ENCODE measurements at regions not wholly inside any gene's neighbourhood (a gene's known extent, or its start where the extent isn't known, plus 50 kb on each side); places are given as distances from the start of the nearest gene placed in this dataset.

- H3K9ac ChIP-seq (ENCODE audit: insufficient read depth, low read length, poor library complexity, severe bottlenecking): no peak overlapping the region
- no peak for TF ChIP-seq CTCF (IDR thresholded peaks at IDR 0.05)
- no peak overlapping the region for H3K4me3 ChIP-seq (replicated peaks in 1 of 3; ENCODE audit: low read depth in 2 of 3, low read length in 3 of 3)
- Mint-ChIP-seq H3K9me3 (no peaks in the 10 kb centered on the region), H3K36me3 (no peaks in the 10 kb centered on the region), H3K27ac (no peak overlapping the region), H3K27me3 (ENCODE audit: low read depth in 3 of 3) (no peaks in the 10 kb centered on the region), H3K4me1 (peaks cover 12% of the 10 kb centered on the region), H3K4me3 (no peak overlapping the region)
- H3K4me1 ChIP-seq (ENCODE audit: control insufficient read depth in 1 of 2, insufficient read depth in 2 of 2, low read length in 2 of 2): peaks cover 10 to 22% of the 10 kb centered on the region in 2 donors
- H3K9me3 ChIP-seq (replicated peaks in 1 of 2; ENCODE audit: control insufficient read depth in 1 of 2, insufficient read depth in 1 of 2, low read length in 2 of 2): no peaks in the 10 kb centered on the region
- H3K4me2 ChIP-seq (replicated peaks; ENCODE audit: extremely low read depth, low read length, poor library complexity, severe bottlenecking): no peak overlapping the region
- H4K20me1 ChIP-seq (ENCODE audit: insufficient read depth, low read length): no peaks in the 10 kb centered on the region
- H2AFZ ChIP-seq (ENCODE audit: insufficient read depth, low read depth, low read length, poor library complexity, severe bottlenecking): no peak overlapping the region
- WGBS (ENCODE audit: insufficient coverage): 100% methylated on average over 1 of the region's 6 CpGs
- intact Hi-C loops (cut with micrococcal nuclease): no loop called here
- no peaks in the 10 kb centered on the region for H3K36me3 ChIP-seq (replicated peaks in 1 of 2; ENCODE audit: control insufficient read depth in 1 of 2, insufficient read depth in 2 of 2, low read length in 2 of 2)
- H3K27ac ChIP-seq (ENCODE audit: low read depth in 1 of 2, low read length in 2 of 2): no peak overlapping the region
- no peaks in the 10 kb centered on the region for H3K27me3 ChIP-seq (ENCODE audit: control insufficient read depth in 2 of 2, insufficient read depth in 2 of 2, low read length in 2 of 2)
- no peak for DNase-seq
- no peaks in the 10 kb centered on the region for H3K79me2 ChIP-seq (ENCODE audit: insufficient read depth, low read length)
Observed at GRCh38 chr12:45627407-45628069, 102.0 kb upstream of the ARID2 start.

- TF ChIP-seq CTCF (IDR thresholded peaks at IDR 0.05): no peak
- Mint-ChIP-seq H3K4me3 (no peak overlapping the region), H3K27ac (no peak overlapping the region), H3K9me3 (no peaks in the 10 kb centered on the region), H3K36me3 (no peaks in the 10 kb centered on the region), H3K27me3 (ENCODE audit: low read depth in 3 of 3) (peaks cover 0 to 1% (median 0%) of the 10 kb centered on the region in 3 donors), H3K4me1 (no peaks in the 10 kb centered on the region)
- Histone ChIP-seq H3K4me1 (ENCODE audit: control insufficient read depth in 1 of 2, insufficient read depth in 2 of 2, low read length in 2 of 2) (peaks cover 0 to 7% of the 10 kb centered on the region in 2 donors), H3K9me3 (replicated peaks in 1 of 2; ENCODE audit: control insufficient read depth in 1 of 2, insufficient read depth in 1 of 2, low read length in 2 of 2) (no peaks in the 10 kb centered on the region), H3K36me3 (replicated peaks in 1 of 2; ENCODE audit: control insufficient read depth in 1 of 2, insufficient read depth in 2 of 2, low read length in 2 of 2) (no peaks in the 10 kb centered on the region), H3K4me3 (replicated peaks in 1 of 3; ENCODE audit: low read depth in 2 of 3, low read length in 3 of 3) (no peak overlapping the region), H3K27ac (ENCODE audit: low read depth in 1 of 2, low read length in 2 of 2) (no peak overlapping the region), H2AFZ (ENCODE audit: insufficient read depth, low read depth, low read length, poor library complexity, severe bottlenecking) (no peak overlapping the region), H3K79me2 (ENCODE audit: insufficient read depth, low read length) (no peaks in the 10 kb centered on the region), H3K4me2 (replicated peaks; ENCODE audit: extremely low read depth, low read length, poor library complexity, severe bottlenecking) (no peak overlapping the region), H4K20me1 (ENCODE audit: insufficient read depth, low read length) (no peaks in the 10 kb centered on the region), H3K9ac (ENCODE audit: insufficient read depth, low read length, poor library complexity, severe bottlenecking) (no peak overlapping the region), H3K27me3 (ENCODE audit: control insufficient read depth in 2 of 2, insufficient read depth in 2 of 2, low read length in 2 of 2) (no peaks in the 10 kb centered on the region)
- DNase-seq: no peak
- intact Hi-C loops (cut with micrococcal nuclease): no loop called here
Observed at GRCh38 chr12:45629292-45629691, 100.2 kb upstream of the ARID2 start.

Measured in CD14-positive monocyte (primary cell).